ENCODE measurements at regions not wholly inside any gene's neighbourhood (a gene's known extent, or its start where the extent isn't known, plus 50 kb on each side); places are given as distances from the start of the nearest gene placed in this dataset.

DNA sequence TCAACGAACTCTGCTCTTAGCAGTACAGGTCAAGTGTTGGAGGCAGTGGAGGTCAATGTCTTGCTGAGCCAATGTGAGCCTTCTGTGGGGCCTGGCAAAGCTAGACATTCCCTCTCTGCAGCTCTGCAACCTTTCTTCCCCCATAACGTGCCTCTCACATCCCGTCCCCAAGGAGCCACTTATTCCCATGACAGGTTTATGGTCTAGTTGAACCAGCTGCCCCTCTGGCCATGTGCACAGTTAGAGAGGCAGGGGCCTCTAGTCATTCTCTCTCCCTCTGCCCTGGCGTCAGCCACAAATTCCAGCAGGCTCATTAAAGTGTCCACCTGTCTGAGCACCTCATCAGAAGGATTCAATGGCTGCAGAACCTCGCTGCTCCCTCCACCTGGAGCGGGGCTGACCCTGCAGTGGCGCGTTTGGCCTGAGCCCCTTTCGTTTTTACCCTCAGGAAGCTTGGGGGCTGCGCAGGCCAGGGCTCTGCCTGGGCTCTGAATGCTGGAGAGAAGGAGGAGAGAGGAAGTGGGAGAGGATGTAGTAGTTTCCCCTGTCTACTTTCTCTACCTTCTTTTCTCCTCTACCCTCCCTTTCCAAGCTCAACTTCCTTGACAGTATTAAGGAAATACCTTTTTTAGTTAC lies 302.1 kb upstream of the B3GAT1 start:
- Histone ChIP-seq H3T11ph (ENCODE audit: low read length) (no peak overlapping the region), H3K23ac (ENCODE audit: insufficient read length, low read depth, low read length) (no peak overlapping the region), H2AK5ac (ENCODE audit: insufficient read length, low read length) (no peak overlapping the region), H2AFZ (ENCODE audit: low read length) (no peak overlapping the region), H2BK20ac (ENCODE audit: low read depth, low read length, poor library complexity, severe bottlenecking) (no peak overlapping the region), H2BK5ac (ENCODE audit: insufficient read length, low read length) (no peak overlapping the region), H3K27me3 (ENCODE audit: insufficient read depth, low read length) (no peaks in the 10 kb centered on the region), H4K20me1 (ENCODE audit: control insufficient read depth, insufficient read depth, insufficient read length) (no peaks in the 10 kb centered on the region), H4K91ac (ENCODE audit: insufficient read length, low read depth, low read length) (no peak overlapping the region), H3K9ac (ENCODE audit: extremely low read depth, insufficient read length, low read length) (no peak overlapping the region), H4K8ac (replicated peaks; ENCODE audit: insufficient read length, low read depth, low read length) (no peak overlapping the region), H3K56ac (ENCODE audit: insufficient read length, low read depth, low read length) (no peak overlapping the region), H2BK120ac (ENCODE audit: low read depth, low read length, poor library complexity, severe bottlenecking) (no peak overlapping the region), H4K5ac (ENCODE audit: insufficient read length, low read depth, low read length) (no peak overlapping the region), H2BK12ac (ENCODE audit: insufficient read length, low read depth, low read length) (no peak overlapping the region), H3K9me3 (ENCODE audit: control insufficient read depth, low read depth, low read length) (no peaks in the 10 kb centered on the region), H3K4me1 (ENCODE audit: insufficient read depth, low read length) (no peaks in the 10 kb centered on the region), H3K27ac (ENCODE audit: insufficient read length, low read depth, low read length) (no peak overlapping the region), H3K79me1 (ENCODE audit: insufficient read depth, low read depth, low read length, poor library complexity, severe bottlenecking) (no peaks in the 10 kb centered on the region), H3K79me2 (ENCODE audit: insufficient read depth, low read length) (no peaks in the 10 kb centered on the region), H3K18ac (ENCODE audit: insufficient read length, low read depth, low read length) (no peak overlapping the region), H2BK15ac (ENCODE audit: low read depth, low read length) (no peak overlapping the region), H3K4ac (ENCODE audit: low read depth, low read length) (no peak overlapping the region), H3K14ac (ENCODE audit: insufficient read depth, low read length) (no peak overlapping the region), H3K23me2 (ENCODE audit: insufficient read length, low read depth, low read length, poor library complexity, severe bottlenecking) (no peaks in the 10 kb centered on the region), H3K4me2 (ENCODE audit: insufficient read depth, insufficient read length, low read length) (no peak overlapping the region)
- Mint-ChIP-seq H3K27ac (no peak overlapping the region), H3K27me3 (ENCODE audit: low read depth) (peaks cover 31% of the 10 kb centered on the region), H3K36me3 (ENCODE audit: insufficient read depth in 1 of 3, low read depth in 3 of 3) (no peaks in the 10 kb centered on the region), H3K4me3 (no peak overlapping the region), H3K9me3 (no peaks in the 10 kb centered on the region), H3K4me1 (peaks cover 4 to 10% of the 10 kb centered on the region in 2 experiments; a peak in 2 of 4 replicates)
- WGBS (ENCODE audit: extremely low coverage, insufficient read length, low lambda C conversion rate): no CpG with 5 or more reads among the region's 10 CpGs
- no peak for DNase-seq
- TF ChIP-seq, protein P1, sequence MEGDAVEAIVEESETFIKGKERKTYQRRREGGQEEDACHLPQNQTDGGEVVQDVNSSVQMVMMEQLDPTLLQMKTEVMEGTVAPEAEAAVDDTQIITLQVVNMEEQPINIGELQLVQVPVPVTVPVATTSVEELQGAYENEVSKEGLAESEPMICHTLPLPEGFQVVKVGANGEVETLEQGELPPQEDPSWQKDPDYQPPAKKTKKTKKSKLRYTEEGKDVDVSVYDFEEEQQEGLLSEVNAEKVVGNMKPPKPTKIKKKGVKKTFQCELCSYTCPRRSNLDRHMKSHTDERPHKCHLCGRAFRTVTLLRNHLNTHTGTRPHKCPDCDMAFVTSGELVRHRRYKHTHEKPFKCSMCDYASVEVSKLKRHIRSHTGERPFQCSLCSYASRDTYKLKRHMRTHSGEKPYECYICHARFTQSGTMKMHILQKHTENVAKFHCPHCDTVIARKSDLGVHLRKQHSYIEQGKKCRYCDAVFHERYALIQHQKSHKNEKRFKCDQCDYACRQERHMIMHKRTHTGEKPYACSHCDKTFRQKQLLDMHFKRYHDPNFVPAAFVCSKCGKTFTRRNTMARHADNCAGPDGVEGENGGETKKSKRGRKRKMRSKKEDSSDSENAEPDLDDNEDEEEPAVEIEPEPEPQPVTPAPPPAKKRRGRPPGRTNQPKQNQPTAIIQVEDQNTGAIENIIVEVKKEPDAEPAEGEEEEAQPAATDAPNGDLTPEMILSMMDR (conservative IDR thresholded peaks at IDR 0.05): no peak
